Stomach (tissue), 8 donors: ENCODE measurements at regions not wholly inside any gene's neighbourhood (a gene's known extent, or its start where the extent isn't known, plus 50 kb on each side); places are given as distances from the start of the nearest gene placed in this dataset.

Experiments
- DNase-seq, 2 donors: peaks; one replicate each; pipeline versions ENCODE4 v3.0.0 to v3.0.0-alpha.2; 2013 to 2019
- H3K27ac ChIP-seq, 5 donors: fragments of 200-600 bp in 4 of 5; sonication (generic) in 4 of 5; one replicate each; pipeline ENCODE4 v1.5.1; 2013 to 2019; ENCODE audit warnings: mild to moderate bottlenecking in 1 of 5, moderate library complexity in 1 of 5
- H3K27me3 ChIP-seq, 3 donors: fragments of 200-600 bp; sonication (generic); one replicate each; pipeline ENCODE4 v1.5.1; 2017 to 2019; ENCODE audit warnings: mixed run types in 1 of 3
- H3K36me3 ChIP-seq, 4 donors: fragments of 200-600 bp; sonication (generic); 1 replicate in 3 of 4; 2 replicates in 1 of 4; pipeline ENCODE4 v1.5.1; 2016 to 2019
- H3K4me1 ChIP-seq, 4 donors: fragments of 200-600 bp; sonication (generic); one replicate each; pipeline ENCODE4 v1.5.1; 2016 to 2019
- H3K4me3 ChIP-seq, 4 donors: fragments of 200-600 bp; sonication (generic) in 3 of 4; one replicate each; pipeline ENCODE4 v1.5.1; 2016 to 2019; ENCODE audit warnings: mild to moderate bottlenecking in 1 of 4
- H3K9me3 ChIP-seq, 4 donors: fragments of 200-600 bp; sonication (generic); one replicate each; pipeline ENCODE4 v1.5.1; 2016 to 2019
- CTCF ChIP-seq, 7 experiments: fragments of 450-650 bp in 4 of 7; fragments of 200-600 bp in 3 of 7; sonication (generic) in 3 of 7; IDR thresholded peaks; one replicate each; pipeline ENCODE4 v1.5.1; 2016 to 2019; ENCODE audit warnings: antibody characterized with exemption in 7 of 7, control low read depth in 2 of 7, mild to moderate bottlenecking in 1 of 7
- EP300 ChIP-seq: sonication (generic); formaldehyde crosslinking; IDR thresholded peaks from one replicate; pipeline ENCODE4 v1.6.1; 2017; ENCODE audit warnings: antibody characterized with exemption
- POLR2A ChIP-seq, 4 donors: fragments of 450-650 bp; IDR thresholded peaks; one replicate each; pipeline ENCODE4 v1.6.1; 2016; ENCODE audit warnings: antibody characterized with exemption in 4 of 4, control low read depth in 2 of 4, mild to moderate bottlenecking in 1 of 4, moderate library complexity in 1 of 4
- POLR2AphosphoS5 ChIP-seq, 3 donors: sonication (generic); formaldehyde crosslinking; IDR thresholded peaks; one replicate each; pipeline ENCODE4 v1.6.1; 2016; ENCODE audit warnings: antibody characterized with exemption in 3 of 3
- WGBS, 5 donors: extraction: QIAGEN DNeasy Blood & Tissue Kit in 3 of 5; methylation state at CpG; one replicate each; pipeline versions ENCODE4 v1.1.5 to v1.1.7; 2013 to 2018; 5-methylcytosine and 5-hydroxymethylcytosine counted together
- intact Hi-C: fragments of 100-400 bp; cut with DNase I; formaldehyde crosslinking; loops from one replicate; pipeline ENCODE4 v1.15.1; 2023; ENCODE audit warnings: low total_unique reads
- small RNA-seq, 4 donors: library from RNA; depleted of rRNA; stranded (forward); fragments of <200 nt; gene quantifications; one replicate each; pipeline ENCODE3, GENCODE V24; 2016
- donor health status: healthy with polysubstance abuse.
- donor health status: Bipolar disorder and iron deficiency.
- donor health status: healthy.

- WGBS, 5 donors = 52 to 66% (median 63%) methylated on average over 11 of the region's 11 CpGs
- peaks cover 0 to 71% (median 9%) of the 10 kb centered on the region in 3 donors for H3K27me3 ChIP-seq
Measured at GRCh38 chr1:22398656-22399420, 52.8 kb upstream of the ZBTB40 start.

DNA sequence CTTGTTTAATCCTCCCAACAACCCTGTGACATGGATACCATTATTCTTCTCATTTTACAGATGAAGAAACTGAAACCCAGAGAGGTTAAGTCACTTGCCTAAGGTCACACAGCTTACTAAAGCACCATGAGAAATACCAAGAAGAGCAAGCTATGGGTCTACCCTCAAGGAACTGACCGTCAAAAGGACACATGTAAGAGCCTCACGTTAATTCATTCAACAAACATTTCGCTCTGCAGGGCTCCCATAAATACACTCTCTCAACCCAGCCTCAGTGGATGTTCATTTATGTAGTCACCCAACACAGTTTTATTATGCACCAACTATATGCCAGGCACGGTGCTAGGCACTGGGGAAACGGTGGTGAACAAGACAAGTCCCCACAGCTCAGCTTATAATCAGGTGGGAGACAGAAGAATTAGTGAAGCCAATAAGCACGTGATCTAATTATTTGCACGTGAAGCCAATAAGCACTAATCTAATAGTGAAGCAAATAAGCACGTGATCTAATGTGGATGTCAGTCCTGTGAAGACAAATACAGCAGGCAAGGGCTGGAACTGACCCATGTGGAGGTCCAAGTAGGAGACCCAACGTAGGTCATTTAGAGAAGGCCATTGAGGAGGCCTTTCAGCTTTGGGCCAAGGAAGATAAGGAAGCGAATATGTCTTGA lies 52.1 kb upstream of the ZBTB40 start:
- DNase-seq = no peak
- WGBS, 5 donors = 80 to 84% (median 81%) methylated on average over 10 of the region's 10 CpGs
- Histone ChIP-seq H3K9me3 (no peaks in the 10 kb centered on the region), H3K4me1 (no peaks in the 10 kb centered on the region), H3K4me3 (no peak overlapping the region), H3K27me3 (peaks cover 0 to 75% (median 9%) of the 10 kb centered on the region in 3 donors), H3K36me3 (no peaks in the 10 kb centered on the region), H3K27ac (no peak overlapping the region)
- TF ChIP-seq POLR2A (IDR thresholded peaks at IDR 0.05) (no peak), CTCF (IDR thresholded peaks at IDR 0.05) (no peak), EP300 (no peak), POLR2AphosphoS5 (IDR thresholded peaks at IDR 0.05) (no peak)
- intact Hi-C loops = no loop called here

More at GRCh38 chr1:22398656-22399420, 52.8 kb upstream of the ZBTB40 start:
- H3K9me3 ChIP-seq = no peaks in the 10 kb centered on the region
- H3K27ac ChIP-seq = no peak overlapping the region
- intact Hi-C loops = no loop called here
- no peak for DNase-seq
- no peak for TF ChIP-seq EP300
- no peak overlapping the region for H3K4me3 ChIP-seq
- H3K36me3 ChIP-seq = no peaks in the 10 kb centered on the region
- no peaks in the 10 kb centered on the region for H3K4me1 ChIP-seq

Small RNAs in the stretch of these regions (small RNA-seq; reads per million reads assigned to genes)
- 0 reads per million in 4 donors for gene MIR4418
